ENCODE measurements at regions not wholly inside any gene's neighbourhood (a gene's known extent, or its start where the extent isn't known, plus 50 kb on each side); places are given as distances from the start of the nearest gene placed in this dataset.

GRCh38 chr16:9525037-9525436 lies 433.6 kb downstream of the HAPSTR1 start:
- DNase-seq, result no peak

GRCh38 chr16:9526791-9527190 lies 435.3 kb downstream of the HAPSTR1 start:
- DNase-seq, result no peak

GRCh38 chr16:9527976-9528375 lies 436.5 kb downstream of the HAPSTR1 start:
- no peak for DNase-seq

GRCh38 chr16:9528511-9529079 lies 437.2 kb downstream of the HAPSTR1 start:
- DNase-seq, result no peak

GRCh38 chr16:9533042-9533441 lies 441.6 kb downstream of the HAPSTR1 start:
- DNase-seq, result no peak

GRCh38 chr16:9534759-9535158 lies 443.3 kb downstream of the HAPSTR1 start:
- DNase-seq, result no peak

GRCh38 chr16:9536905-9537304 lies 445.5 kb downstream of the HAPSTR1 start:
- no peak for DNase-seq

GRCh38 chr16:9539346-9539745 lies 447.9 kb downstream of the HAPSTR1 start:
- no peak for DNase-seq

- no peak for DNase-seq
These were observed 450.3 kb downstream of the HAPSTR1 start for GRCh38 chr16:9541723-9542122.

GRCh38 chr16:9542165-9542755 lies 450.8 kb downstream of the HAPSTR1 start:
- no peak for DNase-seq

GRCh38 chr16:9545522-9546437 lies 454.3 kb downstream of the HAPSTR1 start:
- DNase-seq, result no peak

GRCh38 chr16:9546438-9546786 lies 455.0 kb downstream of the HAPSTR1 start:
- no peak for DNase-seq

- DNase-seq, result no peak
These were observed 458.0 kb downstream of the HAPSTR1 start for GRCh38 chr16:9549487-9549886.

GRCh38 chr16:9555051-9555450 lies 463.6 kb downstream of the HAPSTR1 start:
- no peak for DNase-seq

- DNase-seq, result no peak
These were observed 465.7 kb downstream of the HAPSTR1 start for GRCh38 chr16:9556949-9557665.

- no peak for DNase-seq
These were observed 466.3 kb downstream of the HAPSTR1 start for GRCh38 chr16:9557713-9558112.

- DNase-seq, result no peak
These were observed 474.7 kb downstream of the HAPSTR1 start for GRCh38 chr16:9566099-9566498.

- no peak for DNase-seq
These were observed 476.2 kb downstream of the HAPSTR1 start for GRCh38 chr16:9567666-9568065.

- no peak for DNase-seq
These were observed 476.8 kb downstream of the HAPSTR1 start for GRCh38 chr16:9568261-9568660.

GRCh38 chr16:9570521-9570920 lies 479.1 kb downstream of the HAPSTR1 start:
- DNase-seq, result no peak

- no peak for DNase-seq
These were observed 487.0 kb downstream of the HAPSTR1 start for GRCh38 chr16:9578459-9578858.

- DNase-seq, result no peak
These were observed 488.6 kb downstream of the HAPSTR1 start for GRCh38 chr16:9580025-9580424.

- no peak for DNase-seq
These were observed 502.0 kb downstream of the HAPSTR1 start for GRCh38 chr16:9593440-9593839.

Measured in right kidney (tissue), 1 donor.